DND-41 (cell line): ENCODE measurements at regions not wholly inside any gene's neighbourhood (a gene's known extent, or its start where the extent isn't known, plus 50 kb on each side); places are given as distances from the start of the nearest gene placed in this dataset.

Experiments used
- ATAC-seq: fragments of 200-7000 bp; cut with Tn5 transposase; 3 replicates; pipeline ENCODE4 v1.9.1; 2021; ENCODE audit warnings: low read depth; ENCODE audit not compliant: insufficient read depth
- DNase-seq: peaks from one replicate; pipeline ENCODE4 v3.0.0-alpha.2; 2020
- H2AFZ ChIP-seq: 2 replicates; pipeline ENCODE4 v1.6.0; 2012; ENCODE audit warnings: low read depth, low read length
- H3K27ac ChIP-seq: 2 replicates; pipeline ENCODE4 v1.5.1; 2012; ENCODE audit warnings: low read length, inconsistent platforms
- H3K27me3 ChIP-seq: fragments of 200-600 bp; sonication (generic); 2 replicates; pipeline ENCODE4 v1.6.0; 2012; ENCODE audit warnings: low read length, mild to moderate bottlenecking, inconsistent platforms; ENCODE audit not compliant: insufficient read depth, poor library complexity
- H3K36me3 ChIP-seq: 2 replicates; pipeline ENCODE4 v1.5.1; 2012; ENCODE audit warnings: low read length, inconsistent platforms; ENCODE audit not compliant: insufficient read depth
- H3K4me1 ChIP-seq: 2 replicates; pipeline ENCODE4 v1.5.1; 2012; ENCODE audit warnings: mild to moderate bottlenecking, low read length; ENCODE audit not compliant: insufficient read depth
- H3K4me2 ChIP-seq: 2 replicates; pipeline ENCODE4 v1.6.0; 2012; ENCODE audit warnings: mild to moderate bottlenecking, moderate library complexity, low read length, inconsistent platforms; ENCODE audit not compliant: insufficient read depth
- H3K4me3 ChIP-seq, 2 experiments: fragments of 200-600 bp in 1 of 2; shearing (Covaris generic) in 1 of 2; 2 replicates each; pipeline ENCODE4 v1.5.1; 2012 to 2016; ENCODE audit warnings: inconsistent platforms in 2 of 2, low read length in 2 of 2, mild to moderate bottlenecking in 2 of 2, low read depth in 1 of 2, moderate library complexity in 1 of 2
- H3K79me2 ChIP-seq: 2 replicates; pipeline ENCODE4 v1.6.0; 2012; ENCODE audit warnings: low read length, inconsistent platforms; ENCODE audit not compliant: insufficient read depth
- H3K9ac ChIP-seq: 2 replicates; pipeline ENCODE4 v1.6.0; 2012; ENCODE audit warnings: low read depth, mild to moderate bottlenecking, inconsistent platforms, low read length, moderate library complexity
- H3K9me3 ChIP-seq: 2 replicates; pipeline ENCODE4 v1.5.1; 2012; ENCODE audit warnings: low read length, moderate library complexity, mild to moderate bottlenecking, inconsistent platforms; ENCODE audit not compliant: insufficient read depth, severe bottlenecking
- H4K20me1 ChIP-seq: 2 replicates; pipeline ENCODE4 v1.6.0; 2012; ENCODE audit warnings: low read length; ENCODE audit not compliant: insufficient read depth
- CTCF ChIP-seq: IDR thresholded peaks from 2 replicates; pipeline ENCODE4 v1.5.1; 2012; ENCODE audit warnings: borderline replicate concordance, low read length, moderate library complexity, mild to moderate bottlenecking; ENCODE audit not compliant: poor library complexity, severe bottlenecking; ENCODE audit errors: extremely low read depth
- EZH2 ChIP-seq: IDR thresholded peaks from 3 replicates; pipeline ENCODE4 v1.6.1; 2012; ENCODE audit warnings: borderline replicate concordance, low read depth, mild to moderate bottlenecking, moderate library complexity, low read length, inconsistent platforms; ENCODE audit not compliant: severe bottlenecking

GRCh38 chr6:105978974-105979373 lies 107.2 kb upstream of the PRDM1 start:
- H3K79me2 ChIP-seq = no peaks in the 10 kb centered on the region
- no peaks in the 10 kb centered on the region for H3K9me3 ChIP-seq
- H3K4me3 ChIP-seq = no peak overlapping the region
- H3K4me2 ChIP-seq = no peak overlapping the region
- no peaks in the 10 kb centered on the region for H4K20me1 ChIP-seq
- peaks cover 16% of the 10 kb centered on the region for H3K4me1 ChIP-seq
- no peak overlapping the region for H3K9ac ChIP-seq
- H3K27me3 ChIP-seq = no peaks in the 10 kb centered on the region
- ATAC-seq (no peak), DNase-seq (no peak)
- TF ChIP-seq EZH2 (no peak), CTCF (no peak)
- H3K36me3 ChIP-seq = no peaks in the 10 kb centered on the region
- peak overlapping the region; percentile 36; the same call in 1 of the 2 replicates for H2AFZ ChIP-seq
- 0 out of 2 replicates have a peak overlapping the region, but pooled peaks have one; percentile 11 for H3K27ac ChIP-seq

- Histone ChIP-seq H3K4me3 (no peak overlapping the region), H2AFZ (no peak overlapping the region), H3K27ac (no peak overlapping the region), H3K9ac (no peak overlapping the region), H3K4me2 (no peak overlapping the region), H4K20me1 (no peaks in the 10 kb centered on the region), H3K9me3 (peaks cover under 1% of the 10 kb centered on the region), H3K4me1 (peaks cover 16% of the 10 kb centered on the region), H3K36me3 (no peaks in the 10 kb centered on the region), H3K27me3 (no peaks in the 10 kb centered on the region), H3K79me2 (no peaks in the 10 kb centered on the region)
- TF ChIP-seq CTCF (no peak), EZH2 (no peak)
- DNase-seq = no peak
- no peak for ATAC-seq
These were observed 108.1 kb upstream of the PRDM1 start for GRCh38 chr6:105977934-105978504.

- TF ChIP-seq CTCF (no peak), EZH2 (no peak)
- H3K36me3 ChIP-seq = no peaks in the 10 kb centered on the region
- H3K9me3 ChIP-seq = peaks cover 11% of the 10 kb centered on the region
- no peaks in the 10 kb centered on the region for H3K27me3 ChIP-seq
- H3K4me1 ChIP-seq = peaks cover 16% of the 10 kb centered on the region
- no peaks in the 10 kb centered on the region for H3K79me2 ChIP-seq
- no peak overlapping the region for H3K4me3 ChIP-seq
- H4K20me1 ChIP-seq = no peaks in the 10 kb centered on the region
- no peak overlapping the region for H3K9ac ChIP-seq
- DNase-seq = no peak
- H3K27ac ChIP-seq = no peak overlapping the region
- H3K4me2 ChIP-seq = no peak overlapping the region
- no peak overlapping the region for H2AFZ ChIP-seq
- ATAC-seq = no peak
These were observed 111.2 kb upstream of the PRDM1 start for GRCh38 chr6:105974986-105975385.
